ENCODE measurements at regions not wholly inside any gene's neighbourhood (a gene's known extent, or its start where the extent isn't known, plus 50 kb on each side); places are given as distances from the start of the nearest gene placed in this dataset.

DNA sequence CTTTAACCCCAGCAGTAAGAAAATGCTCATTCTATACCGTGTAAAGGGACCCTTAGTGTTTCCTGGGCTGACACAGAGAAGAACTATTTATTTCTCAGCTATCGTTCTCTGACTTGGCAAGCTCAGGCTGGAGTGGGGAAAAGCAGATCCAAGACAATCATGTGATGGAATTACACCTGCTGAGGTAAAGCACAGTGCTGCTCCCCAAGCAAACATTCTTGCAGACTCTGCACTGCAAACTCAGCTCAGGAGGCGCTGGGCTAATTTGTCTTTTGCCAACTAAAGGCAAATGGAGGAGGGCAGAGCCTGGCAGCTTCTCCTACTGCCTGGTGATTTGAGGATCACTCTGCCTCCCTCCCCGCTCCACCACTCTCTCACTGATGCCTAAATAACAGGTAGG, 57.8 kb upstream of the FUT8 start:
- DNase-seq (ENCODE audit: low spot score), result no peak

DNA sequence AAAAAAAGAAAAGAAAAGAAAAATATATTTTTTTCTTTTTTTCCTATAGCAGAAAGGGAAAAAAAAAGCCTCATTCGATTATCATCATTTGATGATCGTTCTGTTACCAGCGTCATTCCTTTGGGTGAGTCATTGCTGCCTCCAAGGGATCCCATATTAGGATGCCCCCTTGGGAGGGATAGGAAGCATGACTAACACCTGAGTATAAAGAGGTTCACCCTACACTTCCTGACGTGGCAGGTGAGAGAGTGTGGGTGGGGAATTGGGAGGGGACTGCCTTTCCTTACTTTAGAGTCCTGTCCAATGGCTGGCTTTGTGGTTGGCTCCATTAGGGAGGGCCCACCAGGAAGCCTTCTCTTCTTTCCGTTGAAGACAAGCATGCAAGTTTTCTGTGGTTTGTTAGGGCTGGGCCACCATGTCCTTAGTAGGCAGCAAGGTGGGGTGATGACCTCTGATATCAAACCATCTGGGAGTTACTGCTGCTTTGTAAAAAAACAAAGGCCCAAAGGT, 56.1 kb upstream of the FUT8 start:
- DNase-seq (ENCODE audit: low spot score), result peak; percentile 61

DNA sequence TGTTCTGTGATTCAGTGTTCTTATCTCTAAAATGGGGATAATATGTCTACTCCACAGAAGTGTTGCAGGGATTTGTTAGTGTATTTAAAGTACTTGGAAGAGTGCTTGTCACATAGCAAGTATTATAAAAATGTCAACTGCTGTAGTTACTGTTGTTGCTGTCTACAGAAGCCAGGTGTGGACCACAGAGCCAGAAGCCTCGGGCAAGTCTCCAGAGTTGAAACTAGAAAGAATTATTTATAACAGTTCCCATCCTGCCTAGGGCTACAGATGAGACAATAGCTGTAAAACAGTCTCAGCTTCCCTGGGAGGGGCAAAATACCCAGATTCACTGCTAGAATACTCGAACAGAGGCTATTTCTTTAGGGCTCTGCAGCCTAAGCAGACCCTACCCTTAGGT, 55.4 kb upstream of the FUT8 start:
- DNase-seq (ENCODE audit: low spot score), result no peak

DNA sequence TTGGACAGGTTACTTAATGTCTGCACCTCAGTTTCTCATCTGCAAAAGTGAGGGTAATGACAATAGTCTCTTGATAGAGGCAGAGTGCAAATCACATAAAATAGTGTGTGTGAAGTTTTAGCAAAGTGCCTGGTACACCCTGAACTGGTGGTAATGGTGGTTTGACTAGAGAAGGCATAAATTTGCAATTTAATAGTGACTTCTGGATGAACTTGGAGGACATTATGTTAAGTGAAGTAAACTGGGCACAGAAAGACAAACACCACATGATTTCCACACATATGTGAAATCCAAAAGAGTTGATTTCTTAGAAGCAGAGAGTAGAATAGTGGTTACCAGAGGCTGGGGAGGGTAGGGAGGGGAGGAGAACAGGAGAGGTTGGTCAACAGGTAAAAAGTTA, 54.8 kb upstream of the FUT8 start:
- DNase-seq (ENCODE audit: low spot score), result no peak

DNA sequence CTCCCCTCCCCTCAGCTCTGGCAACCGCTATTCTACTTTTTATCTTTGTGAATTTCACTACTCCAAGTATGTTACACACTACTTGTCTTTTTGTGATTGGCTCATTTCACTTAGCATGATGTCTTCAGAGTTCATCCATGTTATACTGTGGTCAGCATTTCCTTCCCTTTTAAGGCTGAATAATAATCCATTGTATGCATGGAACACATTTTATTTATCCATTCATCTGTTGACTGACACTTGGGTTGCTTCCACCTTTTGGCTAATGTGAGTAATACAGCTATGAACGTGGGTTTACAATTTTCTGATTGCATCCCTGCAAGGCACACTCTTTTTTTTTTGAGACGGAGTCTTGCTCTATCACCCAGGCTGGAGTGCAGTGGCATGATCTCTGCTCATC, 53.0 kb upstream of the FUT8 start:
- no peak for DNase-seq (ENCODE audit: low spot score)

DNA sequence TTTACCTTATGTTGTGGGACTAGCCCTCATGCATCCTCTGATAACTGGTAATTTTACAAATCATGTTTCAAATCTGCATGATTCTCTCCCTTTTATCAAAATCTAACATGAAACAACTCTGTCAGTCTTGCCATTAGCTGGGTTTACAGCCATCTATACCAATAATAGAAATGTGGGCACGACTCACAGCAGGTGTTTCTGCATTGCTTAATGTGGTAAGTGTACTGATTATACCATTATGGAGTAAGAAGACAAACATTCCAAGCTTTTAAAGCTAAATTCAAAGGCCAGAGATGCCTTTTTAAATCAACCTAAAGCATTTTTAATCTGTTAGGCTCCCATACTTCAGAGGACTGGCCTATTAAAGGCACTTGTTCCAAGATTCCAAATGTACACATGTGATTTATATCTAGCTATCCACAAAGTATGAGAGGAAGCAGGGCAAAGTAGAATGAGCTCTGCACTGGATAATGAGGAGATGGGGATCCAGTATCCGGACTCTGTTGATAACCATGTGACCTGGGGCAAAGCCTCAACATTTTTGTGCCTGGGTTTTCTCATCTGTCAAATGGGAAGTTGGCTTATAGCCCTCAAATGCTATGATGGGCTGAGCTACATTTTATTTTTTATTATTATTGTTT, 52.3 kb upstream of the FUT8 start:
- DNase-seq (ENCODE audit: low spot score), result no peak

DNA sequence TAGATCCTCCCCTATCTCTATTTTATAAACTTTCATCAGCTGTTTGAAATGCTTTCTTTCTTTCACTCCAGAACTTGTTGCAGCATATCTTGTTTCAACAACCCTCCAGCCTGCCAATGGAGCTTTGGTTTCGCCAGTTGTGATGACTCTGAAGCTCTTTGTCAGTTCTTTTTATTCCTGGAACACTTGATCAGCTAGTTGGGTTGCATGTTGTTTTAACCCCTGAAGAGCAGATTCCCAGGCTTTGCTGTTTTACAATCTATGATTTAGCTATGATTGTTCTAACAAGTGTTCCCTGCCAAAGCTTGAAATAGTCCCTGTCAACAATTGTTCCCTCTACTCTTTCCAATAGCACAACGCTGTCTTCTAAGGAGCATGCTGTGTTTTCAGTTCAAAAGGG, 50.6 kb upstream of the FUT8 start:
- no peak for DNase-seq (ENCODE audit: low spot score)
